ENCODE measurements at regions not wholly inside any gene's neighbourhood (a gene's known extent, or its start where the extent isn't known, plus 50 kb on each side); places are given as distances from the start of the nearest gene placed in this dataset.
A peak's percentile ranks its signal among the peaks of the same experiment; 100 is the strongest.

DNA sequence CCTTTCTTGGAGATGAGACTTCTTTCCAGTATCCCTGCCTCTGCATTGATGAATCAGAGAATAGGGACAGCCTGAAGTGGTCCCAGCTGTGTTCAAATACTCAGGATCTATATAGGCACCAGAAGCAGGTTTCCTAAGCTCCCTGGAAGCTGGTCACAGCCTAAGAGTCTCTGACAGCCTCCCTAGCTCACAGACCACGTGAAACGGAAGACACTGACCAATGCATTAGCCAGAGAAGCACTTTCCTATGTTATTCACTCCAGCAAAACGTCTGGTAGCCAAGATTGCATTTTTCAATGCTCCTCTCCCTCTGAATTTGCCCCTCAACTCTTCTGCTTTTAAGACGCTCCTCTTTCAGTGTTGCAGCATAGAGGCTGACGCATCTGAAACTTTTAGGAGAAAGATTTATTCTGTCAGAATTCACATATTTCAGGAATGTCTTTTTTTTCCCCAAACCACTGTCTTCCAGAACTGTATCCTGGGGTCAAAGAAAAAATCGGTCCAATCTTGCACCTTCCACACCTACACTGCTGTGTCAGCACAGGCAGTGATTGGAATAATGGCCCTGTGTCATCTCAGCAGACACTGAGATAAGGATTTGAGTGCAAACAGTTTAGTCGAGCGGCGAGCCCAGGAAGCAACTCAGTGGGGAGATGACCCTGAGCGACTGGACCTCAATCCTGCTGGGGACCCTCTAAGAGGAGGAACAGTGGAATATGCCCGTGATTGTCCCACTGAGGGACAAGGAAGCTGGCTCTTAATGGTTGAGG lies 109.4 kb downstream of the SMIM20 start:
- no peak for DNase-seq
- Mint-ChIP-seq H3K4me3 (no peak overlapping the region), H3K27me3 (ENCODE audit: low read depth in 3 of 3) (peaks cover 6 to 7% (median 7%) of the 10 kb centered on the region in 3 donors), H3K36me3 (peaks cover 0 to 3% (median 0%) of the 10 kb centered on the region in 3 donors), H3K4me1 (no peaks in the 10 kb centered on the region), H3K27ac (no peak overlapping the region), H3K9me3 (peaks cover 0 to 2% (median 0%) of the 10 kb centered on the region in 6 donors)

DNA sequence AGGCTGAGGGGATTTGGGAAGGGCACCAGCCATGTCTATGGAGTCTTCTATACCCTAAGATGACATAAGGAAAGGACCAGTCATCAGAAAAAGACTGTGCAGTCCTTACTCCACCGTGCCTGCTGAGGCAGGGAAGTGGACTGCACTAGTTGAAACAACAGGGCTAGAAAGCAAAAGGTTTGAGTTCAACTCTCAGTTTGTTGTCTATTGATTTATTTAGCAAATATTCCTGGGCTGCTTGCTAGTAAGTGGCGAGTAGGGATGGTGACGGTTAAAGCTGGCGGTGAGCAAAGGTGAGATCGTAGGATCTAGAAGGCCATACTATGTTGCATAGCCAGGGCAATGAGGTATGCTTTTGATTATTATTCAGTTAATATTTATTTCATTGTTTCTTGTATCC lies 110.1 kb downstream of the SMIM20 start:
- peaks cover 0 to 3% (median 0%) of the 10 kb centered on the region in 3 donors for H3K36me3 Mint-ChIP-seq
- peaks cover 5 to 9% (median 7%) of the 10 kb centered on the region in 3 donors for H3K27me3 Mint-ChIP-seq (ENCODE audit: low read depth in 3 of 3)
- H3K4me3 Mint-ChIP-seq: no peak overlapping the region
- H3K4me1 Mint-ChIP-seq: no peaks in the 10 kb centered on the region
- DNase-seq: no peak
- H3K9me3 Mint-ChIP-seq: peaks cover 0 to 2% (median 0%) of the 10 kb centered on the region in 6 donors
- H3K27ac Mint-ChIP-seq: no peak overlapping the region

DNA sequence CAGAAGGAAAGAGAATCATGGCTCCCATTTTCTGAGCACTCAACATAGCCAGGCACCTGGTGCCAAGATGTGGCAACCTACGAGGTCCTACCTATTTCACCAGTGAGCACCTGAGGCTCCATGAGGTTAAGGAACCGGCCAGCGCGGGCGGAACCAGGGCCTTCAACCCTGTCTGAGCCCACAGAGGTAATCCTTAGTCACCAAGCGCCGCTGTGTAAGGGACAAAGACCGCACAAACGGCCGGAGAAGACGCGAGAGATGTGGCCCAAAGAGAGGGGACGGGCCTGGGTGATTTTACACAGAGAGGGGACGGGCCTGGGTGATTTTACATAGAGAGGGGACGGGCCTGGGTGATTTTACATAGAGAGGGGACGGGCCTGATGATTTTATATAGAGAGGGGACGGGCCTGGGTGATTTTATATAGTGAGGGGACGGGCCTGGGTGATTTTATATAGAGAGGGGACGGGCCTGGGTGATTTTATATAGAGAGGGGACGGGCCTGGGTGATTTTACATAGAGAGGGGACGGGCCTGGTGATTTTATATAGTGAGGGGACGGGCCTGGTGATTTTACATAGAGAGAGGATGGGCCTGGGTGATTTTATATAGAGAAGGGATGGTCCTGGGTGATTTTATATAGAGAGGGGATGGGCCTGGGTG lies 114.2 kb downstream of the SMIM20 start:
- Mint-ChIP-seq H3K36me3 (no peaks in the 10 kb centered on the region), H3K9me3 (peaks cover 0 to 2% (median 0%) of the 10 kb centered on the region in 6 donors), H3K4me3 (no peak overlapping the region), H3K27me3 (ENCODE audit: low read depth in 3 of 3) (peaks cover 4 to 6% (median 6%) of the 10 kb centered on the region in 3 donors), H3K4me1 (no peaks in the 10 kb centered on the region), H3K27ac (no peak overlapping the region)
- no peak for DNase-seq

DNA sequence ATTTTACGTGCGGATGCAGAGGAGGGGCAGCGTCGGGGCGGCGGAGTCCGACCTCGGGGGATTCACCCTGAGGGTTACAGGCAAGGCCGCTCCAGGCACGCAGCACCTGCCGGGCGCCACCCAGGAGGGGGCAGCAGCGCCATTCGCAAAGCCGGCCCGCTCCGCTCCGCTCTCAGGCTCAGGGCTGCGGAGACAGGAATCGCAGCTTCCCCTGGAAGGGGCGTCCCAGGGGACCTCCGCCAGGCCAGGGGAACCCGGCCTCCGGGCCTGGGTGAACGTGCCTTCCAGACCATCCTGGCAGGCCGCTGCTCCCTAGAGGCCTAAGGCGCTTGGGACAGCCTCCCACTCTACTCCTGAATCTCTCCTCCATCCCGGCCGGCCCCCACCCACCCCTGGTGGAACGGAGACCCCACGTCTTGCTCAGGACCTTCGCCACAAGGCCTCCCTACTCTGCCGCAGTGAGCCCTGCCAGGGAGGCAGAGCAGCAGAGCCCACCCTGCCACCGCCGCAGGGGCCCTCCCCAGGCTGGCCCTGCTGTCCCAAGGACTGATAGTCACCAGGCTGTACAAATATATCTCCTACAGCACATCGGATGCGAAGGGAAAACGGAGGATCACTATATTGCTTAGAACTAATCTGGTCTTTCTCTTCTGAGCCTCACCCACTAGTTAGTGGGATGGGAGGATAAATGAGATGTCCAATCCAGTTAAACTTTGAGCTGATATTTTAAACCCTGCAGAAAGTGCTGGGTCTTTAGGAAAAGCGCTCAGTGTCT lies 115.0 kb downstream of the SMIM20 start:
- peak; percentile 10 to 40 (median 24) for DNase-seq
- Mint-ChIP-seq H3K4me1 (no peaks in the 10 kb centered on the region), H3K9me3 (peaks cover 0 to 2% (median 0%) of the 10 kb centered on the region in 6 donors), H3K27ac (no peak overlapping the region), H3K4me3 (no peak overlapping the region), H3K36me3 (no peaks in the 10 kb centered on the region), H3K27me3 (ENCODE audit: low read depth in 3 of 3) (peaks cover 4 to 6% (median 6%) of the 10 kb centered on the region in 3 donors)

DNA sequence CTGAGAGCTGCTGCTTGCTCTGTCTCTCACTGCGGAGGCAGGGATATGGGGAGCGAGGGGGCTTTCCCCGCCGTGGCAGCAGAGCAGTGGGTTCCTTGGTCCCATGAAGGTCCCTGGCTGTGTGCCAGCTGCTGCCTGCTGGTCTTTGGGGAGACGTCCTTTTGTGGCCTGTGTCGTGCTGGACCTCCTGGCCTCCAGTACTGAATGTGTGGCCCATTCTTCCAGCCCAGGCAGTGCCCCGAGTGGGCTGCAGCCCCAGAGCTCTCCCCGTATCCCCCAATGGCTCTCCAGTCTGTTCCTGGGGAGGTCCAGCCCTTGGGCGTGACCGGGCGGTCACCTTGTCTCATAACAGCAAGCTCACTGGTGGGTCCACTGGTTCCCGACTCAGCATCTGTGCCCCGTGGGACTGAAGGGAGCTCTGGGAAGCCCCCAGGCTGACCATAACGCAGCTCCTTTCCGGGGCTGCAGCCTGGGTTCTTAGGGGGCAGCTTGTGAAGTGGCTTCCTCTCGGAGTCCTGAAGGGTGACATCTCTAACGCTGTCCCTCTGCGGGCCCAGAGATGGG lies 115.6 kb downstream of the SMIM20 start:
- DNase-seq: no peak
- H3K4me1 Mint-ChIP-seq: no peaks in the 10 kb centered on the region
- no peak overlapping the region for H3K4me3 Mint-ChIP-seq
- H3K9me3 Mint-ChIP-seq: no peaks in the 10 kb centered on the region
- peaks cover 4 to 6% (median 6%) of the 10 kb centered on the region in 3 donors for H3K27me3 Mint-ChIP-seq (ENCODE audit: low read depth in 3 of 3)
- H3K27ac Mint-ChIP-seq: no peak overlapping the region
- no peaks in the 10 kb centered on the region for H3K36me3 Mint-ChIP-seq

DNA sequence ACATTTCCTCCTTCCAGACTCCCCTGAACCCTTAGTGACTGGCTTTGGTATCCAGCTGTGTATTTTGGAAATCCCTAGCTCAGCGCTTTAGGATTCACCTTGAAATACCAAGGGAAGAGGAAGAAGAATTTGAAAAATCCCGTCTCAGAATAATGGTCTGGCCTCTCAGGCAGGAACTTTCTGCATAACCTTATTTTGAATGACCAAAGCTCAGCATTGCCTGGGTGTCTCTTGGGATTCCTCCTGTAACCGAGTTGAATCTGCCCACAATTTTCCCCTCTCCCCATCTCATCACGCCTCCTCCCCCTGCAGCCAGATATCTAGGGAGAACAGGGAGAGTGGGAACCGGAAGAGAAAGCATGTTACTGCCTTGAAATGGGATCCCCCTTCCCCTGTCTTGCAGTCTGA lies 116.2 kb downstream of the SMIM20 start:
- Mint-ChIP-seq H3K9me3 (no peaks in the 10 kb centered on the region), H3K27me3 (ENCODE audit: low read depth in 3 of 3) (peaks cover 4 to 6% (median 6%) of the 10 kb centered on the region in 3 donors), H3K4me3 (no peak overlapping the region)

DNA sequence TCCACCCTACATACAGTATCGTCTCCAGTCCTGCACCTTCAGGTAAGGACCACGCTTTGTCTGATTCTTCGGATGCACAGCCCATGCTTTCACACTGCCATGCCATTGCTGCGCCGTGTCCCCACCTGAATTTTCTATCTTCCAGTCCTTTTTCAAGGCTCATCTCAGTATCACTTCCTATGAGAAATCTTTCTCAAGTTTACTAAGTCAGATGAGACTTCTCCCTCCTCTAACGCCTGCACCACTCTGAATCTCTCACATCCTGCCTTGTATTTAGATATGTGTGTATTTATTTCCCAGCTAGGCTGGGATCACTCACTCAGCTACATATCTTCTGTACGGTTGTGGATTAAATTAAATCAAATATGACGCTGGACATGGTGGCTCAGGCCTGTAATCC lies 116.8 kb downstream of the SMIM20 start:
- H3K27me3 Mint-ChIP-seq (ENCODE audit: low read depth in 3 of 3): peaks cover 4 to 6% (median 6%) of the 10 kb centered on the region in 3 donors
- H3K4me3 Mint-ChIP-seq: no peak overlapping the region
- H3K4me1 Mint-ChIP-seq: no peaks in the 10 kb centered on the region
- no peak overlapping the region for H3K27ac Mint-ChIP-seq
- DNase-seq: no peak
- no peaks in the 10 kb centered on the region for H3K9me3 Mint-ChIP-seq
- no peaks in the 10 kb centered on the region for H3K36me3 Mint-ChIP-seq

More for the DNA sequence above, 116.2 kb downstream of the SMIM20 start:
- no peaks in the 10 kb centered on the region for H3K4me1 Mint-ChIP-seq
- H3K36me3 Mint-ChIP-seq: no peaks in the 10 kb centered on the region
- no peak overlapping the region for H3K27ac Mint-ChIP-seq
- DNase-seq: no peak

DNA sequence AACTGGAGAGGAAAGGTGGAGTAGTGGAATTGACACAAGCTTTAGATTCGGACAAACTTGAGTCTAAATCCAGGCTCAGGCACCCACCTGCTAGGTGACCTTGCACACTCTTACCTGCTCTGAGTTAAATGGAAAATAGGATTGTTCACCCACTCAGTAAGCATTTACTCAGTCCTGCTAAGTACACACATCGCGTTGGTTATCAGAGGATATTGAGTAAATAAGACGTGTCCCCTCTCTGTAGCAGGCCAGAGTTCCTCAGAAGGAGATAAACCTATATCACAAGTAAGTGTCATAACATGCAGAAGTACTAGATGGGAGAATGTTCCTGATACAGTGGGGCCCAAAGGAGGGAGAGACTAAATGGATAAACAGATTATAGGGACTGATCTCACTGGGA lies 117.7 kb downstream of the SMIM20 start:
- no peak for DNase-seq
- Mint-ChIP-seq H3K27ac (no peak overlapping the region), H3K36me3 (no peaks in the 10 kb centered on the region), H3K4me3 (no peak overlapping the region), H3K9me3 (no peaks in the 10 kb centered on the region), H3K27me3 (ENCODE audit: low read depth in 3 of 3) (peaks cover 4 to 6% (median 5%) of the 10 kb centered on the region in 3 donors), H3K4me1 (no peaks in the 10 kb centered on the region)

DNA sequence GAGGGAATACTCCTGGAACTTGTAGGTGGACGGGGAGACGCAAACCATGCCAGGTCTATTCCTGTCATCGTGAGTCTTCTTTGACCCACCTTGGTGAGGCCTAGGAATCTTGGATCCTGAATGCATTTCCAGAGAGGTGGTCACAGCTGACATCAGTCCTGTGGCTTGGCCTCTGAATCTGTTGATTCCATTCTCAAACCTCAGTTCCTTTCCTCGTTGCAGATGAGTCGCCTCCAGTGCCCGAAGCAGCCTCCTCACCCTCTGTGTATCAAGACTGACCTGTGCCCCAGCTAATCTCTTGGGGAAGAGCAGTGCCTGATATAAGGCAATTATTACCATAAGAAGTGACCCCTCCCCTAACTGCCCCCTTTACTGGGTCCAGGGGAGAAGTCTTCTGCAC lies 118.1 kb downstream of the SMIM20 start:
- Mint-ChIP-seq H3K4me1 (no peaks in the 10 kb centered on the region), H3K36me3 (no peaks in the 10 kb centered on the region), H3K4me3 (no peak overlapping the region), H3K27me3 (ENCODE audit: low read depth in 3 of 3) (peaks cover 2 to 4% (median 2%) of the 10 kb centered on the region in 3 donors), H3K27ac (no peak overlapping the region), H3K9me3 (no peaks in the 10 kb centered on the region)
- DNase-seq: no peak

DNA sequence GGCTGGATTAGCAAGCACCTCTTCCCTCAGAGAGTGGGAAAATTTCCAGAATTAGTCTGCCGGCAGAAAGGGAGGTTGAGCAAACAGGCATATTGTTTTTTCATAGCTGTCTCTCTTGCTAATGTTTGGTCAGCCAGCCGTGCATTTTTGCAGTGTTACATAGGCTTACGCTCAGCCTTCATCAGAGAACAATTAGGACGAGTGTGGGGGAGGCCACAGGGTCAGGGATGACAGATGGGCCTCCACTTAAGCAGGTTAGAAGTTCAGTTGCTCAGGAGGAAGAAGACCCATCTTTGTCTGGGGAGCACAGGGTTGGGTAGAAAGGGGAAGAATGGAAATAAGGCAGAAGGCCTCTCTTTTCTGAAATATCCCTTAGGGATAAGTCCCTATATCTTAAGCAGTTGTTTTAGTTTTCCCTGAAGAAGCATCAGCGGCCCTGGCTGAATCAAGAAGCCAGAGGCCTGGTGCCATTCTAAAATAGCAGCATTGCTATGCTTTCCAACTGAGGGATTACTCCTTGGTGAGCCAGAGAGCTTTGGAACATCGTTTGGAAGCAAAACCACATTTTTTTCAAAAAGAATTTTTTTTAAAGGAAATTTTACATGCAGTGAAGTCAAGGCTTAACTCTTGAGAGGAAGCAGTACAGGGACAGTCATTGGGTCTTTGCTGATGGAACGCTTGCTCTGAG lies 118.8 kb downstream of the SMIM20 start:
- no peaks in the 10 kb centered on the region for H3K36me3 Mint-ChIP-seq
- H3K4me1 Mint-ChIP-seq: no peaks in the 10 kb centered on the region
- H3K4me3 Mint-ChIP-seq: no peak overlapping the region
- DNase-seq: no peak
- H3K27ac Mint-ChIP-seq: no peak overlapping the region
- no peaks in the 10 kb centered on the region for H3K9me3 Mint-ChIP-seq
- H3K27me3 Mint-ChIP-seq (ENCODE audit: low read depth in 3 of 3): peaks cover 2 to 4% (median 2%) of the 10 kb centered on the region in 3 donors

DNA sequence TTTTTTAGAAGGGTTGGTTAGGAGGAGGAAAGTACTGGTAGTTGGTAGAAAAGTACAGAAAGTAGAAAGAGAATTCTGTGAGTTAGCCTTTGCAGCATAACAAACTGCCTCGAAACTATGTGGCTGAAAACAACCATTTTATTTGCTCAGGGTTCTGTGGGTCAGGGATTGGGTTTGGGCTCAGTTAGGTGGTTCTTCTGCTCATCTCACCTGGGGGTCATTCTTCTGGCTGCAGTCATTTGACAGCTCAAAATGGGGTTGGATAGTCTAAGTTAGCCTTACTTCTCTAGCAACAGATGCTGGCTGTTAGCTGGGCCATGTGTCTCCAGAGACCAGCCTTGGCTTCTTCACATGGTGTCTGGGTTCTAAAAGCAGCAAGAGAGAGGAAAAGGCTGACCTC lies 119.4 kb downstream of the SMIM20 start:
- no peaks in the 10 kb centered on the region for H3K36me3 Mint-ChIP-seq
- H3K27me3 Mint-ChIP-seq (ENCODE audit: low read depth in 3 of 3): peaks cover 0 to 4% (median 2%) of the 10 kb centered on the region in 3 donors
- no peak overlapping the region for H3K4me3 Mint-ChIP-seq
- DNase-seq: no peak
- no peaks in the 10 kb centered on the region for H3K9me3 Mint-ChIP-seq
- H3K4me1 Mint-ChIP-seq: no peaks in the 10 kb centered on the region
- H3K27ac Mint-ChIP-seq: no peak overlapping the region

DNA sequence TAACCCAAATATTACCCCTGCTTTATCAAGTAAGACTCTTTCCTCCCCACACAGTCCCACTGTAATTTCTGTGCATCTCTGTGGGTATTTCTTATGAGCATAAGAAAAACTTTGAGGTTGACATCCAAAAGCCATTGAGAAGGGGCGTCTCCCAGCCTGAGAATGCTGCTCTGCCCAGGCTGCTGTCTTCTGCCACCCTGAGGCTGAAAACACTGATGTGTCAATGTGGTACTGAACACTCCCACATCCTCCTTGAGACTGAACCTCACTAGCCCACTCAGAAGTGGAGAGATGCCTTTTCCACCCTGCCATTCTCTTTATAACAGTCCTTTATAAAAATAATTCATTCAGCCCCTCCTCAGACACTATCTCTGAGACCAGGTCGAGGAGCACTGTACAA lies 120.8 kb downstream of the SMIM20 start:
- peaks cover 0 to 3% (median 2%) of the 10 kb centered on the region in 3 donors for H3K27me3 Mint-ChIP-seq (ENCODE audit: low read depth in 3 of 3)
- peaks cover 0 to 4% of the 10 kb centered on the region in 2 donors for H3K4me1 Mint-ChIP-seq
- no peak overlapping the region for H3K27ac Mint-ChIP-seq
- H3K4me3 Mint-ChIP-seq: no peak overlapping the region
- no peak for DNase-seq
- no peaks in the 10 kb centered on the region for H3K36me3 Mint-ChIP-seq
- no peaks in the 10 kb centered on the region for H3K9me3 Mint-ChIP-seq

DNA sequence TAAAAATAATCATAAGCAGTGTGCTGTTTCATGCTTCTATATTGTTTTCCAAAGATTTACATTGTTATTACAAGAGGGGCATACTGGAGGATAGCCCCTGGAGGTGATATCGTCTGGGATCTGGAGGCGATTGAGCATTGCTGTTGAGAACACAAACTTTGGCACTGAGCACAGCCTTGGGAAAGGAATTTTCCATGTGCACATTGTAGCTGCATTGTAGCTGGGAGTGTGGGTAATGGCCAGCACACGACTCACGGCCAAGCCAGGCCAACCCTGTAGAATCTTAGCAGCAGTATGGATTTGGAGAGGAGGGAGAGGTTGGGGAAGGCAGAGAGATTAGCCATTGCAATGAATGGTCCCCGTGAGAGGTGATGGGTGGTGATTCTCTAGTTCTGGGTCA lies 121.9 kb downstream of the SMIM20 start:
- Mint-ChIP-seq H3K27me3 (ENCODE audit: low read depth in 3 of 3) (peaks cover 1 to 3% (median 2%) of the 10 kb centered on the region in 3 donors), H3K36me3 (no peaks in the 10 kb centered on the region), H3K4me1 (peaks cover 0 to 4% of the 10 kb centered on the region in 2 donors), H3K9me3 (no peaks in the 10 kb centered on the region), H3K4me3 (no peak overlapping the region), H3K27ac (no peak overlapping the region)
- DNase-seq: no peak

Data from immature natural killer cell (primary cell).